Astrocyte (in vitro differentiated cells and primary cell): ENCODE measurements at regions not wholly inside any gene's neighbourhood (a gene's known extent, or its start where the extent isn't known, plus 50 kb on each side); places are given as distances from the start of the nearest gene placed in this dataset.
"Not testable (repeated sequence)": the region's sequence is repeated elsewhere in the genome, so short reads cannot be mapped to it uniquely, and the experiment has no call there.

Experiments
- DNase-seq: peaks from one replicate; pipeline ENCODE4 v3.0.0-alpha.2; 2010; ENCODE audit warnings: low read depth
- FAIRE-seq: peaks from 2 replicates; lab custom pipeline; 2011; peaks lifted over from hg19 to GRCh38; lab: Jason Lieb, UNC
- H2AFZ ChIP-seq: 2 replicates; pipeline ENCODE4 v1.6.0; 2012; ENCODE audit warnings: low read depth, low read length, inconsistent platforms
- H3K27ac ChIP-seq: 2 replicates; pipeline ENCODE4 v1.5.1; 2011; ENCODE audit warnings: low read depth, low read length, inconsistent platforms
- H3K27me3 ChIP-seq: 2 replicates; pipeline ENCODE4 v1.6.0; 2011; ENCODE audit warnings: low read length, inconsistent platforms; ENCODE audit not compliant: insufficient read depth
- H3K36me3 ChIP-seq: 2 replicates; pipeline ENCODE4 v1.5.1; 2011; ENCODE audit warnings: low read length, inconsistent platforms; ENCODE audit not compliant: insufficient read depth
- H3K4me1 ChIP-seq: 2 replicates; pipeline ENCODE4 v1.5.1; 2011; ENCODE audit warnings: low read length, inconsistent platforms; ENCODE audit not compliant: insufficient read depth
- H3K4me2 ChIP-seq: 2 replicates; pipeline ENCODE4 v1.6.0; 2012; ENCODE audit warnings: low read length, inconsistent platforms
- H3K4me3 ChIP-seq: 2 replicates; pipeline ENCODE4 v1.5.1; 2011; ENCODE audit warnings: low read depth, mild to moderate bottlenecking, low read length, inconsistent platforms; ENCODE audit not compliant: insufficient read depth
- H3K79me2 ChIP-seq: 2 replicates; pipeline ENCODE4 v1.6.0; 2012; ENCODE audit warnings: mild to moderate bottlenecking, low read length, inconsistent platforms; ENCODE audit not compliant: insufficient read depth
- H3K9ac ChIP-seq: 2 replicates; pipeline ENCODE4 v1.6.0; 2012; ENCODE audit warnings: mild to moderate bottlenecking, low read length, inconsistent platforms
- H3K9me3 ChIP-seq: 2 replicates; pipeline ENCODE4 v1.5.1; 2012; ENCODE audit warnings: low read depth, mild to moderate bottlenecking, low read length, inconsistent platforms; ENCODE audit not compliant: insufficient read depth
- H4K20me1 ChIP-seq: 2 replicates; pipeline ENCODE4 v1.6.0; 2012; ENCODE audit warnings: low read length, inconsistent platforms; ENCODE audit not compliant: insufficient read depth
- H3K27ac Mint-ChIP-seq: one replicate; pipeline ENCODE4 v1.8.0; 2021; ENCODE audit warnings: mild to moderate bottlenecking, mixed read lengths; ENCODE audit not compliant: unreplicated experiment
- H3K27me3 Mint-ChIP-seq: one replicate; pipeline ENCODE4 v1.8.0; 2021; ENCODE audit warnings: low read depth, mixed read lengths; ENCODE audit not compliant: unreplicated experiment
- H3K36me3 Mint-ChIP-seq: one replicate; pipeline ENCODE4 v1.8.0; 2021; ENCODE audit warnings: low read depth, mixed read lengths; ENCODE audit not compliant: unreplicated experiment
- H3K4me1 Mint-ChIP-seq: one replicate; pipeline ENCODE4 v1.8.0; 2021; ENCODE audit warnings: low read depth, mixed read lengths; ENCODE audit not compliant: unreplicated experiment
- H3K4me3 Mint-ChIP-seq: one replicate; pipeline ENCODE4 v1.8.0; 2021; ENCODE audit warnings: mild to moderate bottlenecking, moderate library complexity, mixed read lengths; ENCODE audit not compliant: unreplicated experiment
- H3K9me3 Mint-ChIP-seq: one replicate; pipeline ENCODE4 v1.8.0; 2021; ENCODE audit warnings: mild to moderate bottlenecking, mixed read lengths; ENCODE audit not compliant: unreplicated experiment
- CTCF ChIP-seq: IDR thresholded peaks from 2 replicates; pipeline ENCODE4 v1.5.1; 2011; ENCODE audit warnings: low read depth, mild to moderate bottlenecking, inconsistent platforms, low read length, moderate library complexity; ENCODE audit not compliant: insufficient read depth
- EZH2 ChIP-seq: IDR thresholded peaks from 2 replicates; pipeline ENCODE4 v1.6.1; 2012; ENCODE audit warnings: mild to moderate bottlenecking, low read length, inconsistent platforms; ENCODE audit not compliant: insufficient read depth

DNA sequence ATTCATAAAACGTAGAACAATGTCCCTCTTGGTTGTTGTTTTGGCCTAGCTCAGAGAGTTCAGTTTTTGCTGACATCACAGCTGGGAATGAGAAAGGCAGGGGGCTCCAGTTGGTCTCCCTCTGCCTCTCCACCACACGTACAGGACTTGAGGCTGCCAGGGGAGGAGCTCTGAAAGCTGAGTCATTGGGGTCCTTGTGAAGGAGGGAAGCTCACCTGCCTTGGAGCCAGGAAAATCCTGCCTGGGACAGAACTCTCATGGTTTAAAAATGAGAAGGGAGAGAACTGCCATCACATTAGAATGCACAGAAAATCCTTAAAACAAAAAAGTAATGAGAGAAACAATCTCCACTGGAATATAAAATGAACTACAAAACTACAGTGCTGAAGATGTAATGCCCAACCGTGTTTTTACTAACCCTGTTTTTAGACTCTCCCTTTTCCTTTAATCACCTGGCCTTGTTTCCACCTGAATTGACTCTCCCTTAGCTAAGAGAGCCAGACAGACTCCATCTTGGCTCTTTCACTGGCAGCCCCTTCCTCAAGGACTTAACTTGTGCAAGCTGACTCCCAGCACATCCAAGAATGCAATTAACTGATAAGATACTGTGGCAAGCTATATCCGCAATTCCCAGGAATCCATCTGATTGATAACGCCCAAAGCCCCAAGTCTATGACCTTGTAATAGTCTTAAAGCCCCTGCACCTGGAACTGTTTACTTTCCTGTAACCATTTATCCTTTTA, 58.6 kb upstream of the TARP start:
- H3K4me1 ChIP-seq, H3K4me3 ChIP-seq, H3K27ac Mint-ChIP-seq, H3K4me3 Mint-ChIP-seq, H3K79me2 ChIP-seq, H3K4me2 ChIP-seq, H3K36me3 Mint-ChIP-seq, H3K9me3 ChIP-seq, H3K36me3 ChIP-seq, H2AFZ ChIP-seq, DNase-seq, H3K9me3 Mint-ChIP-seq, H3K27me3 ChIP-seq, H3K4me1 Mint-ChIP-seq, H3K27ac ChIP-seq, FAIRE-seq, H3K9ac ChIP-seq, H3K27me3 Mint-ChIP-seq, H4K20me1 ChIP-seq: not testable (repeated sequence)

- no peaks in the 10 kb centered on the region for H3K27me3 Mint-ChIP-seq
- peaks cover 5% of the 10 kb centered on the region for H3K4me1 Mint-ChIP-seq
- FAIRE-seq, result no peak
- Histone ChIP-seq H2AFZ (no peak overlapping the region), H3K36me3 (no peaks in the 10 kb centered on the region), H4K20me1 (no peaks in the 10 kb centered on the region), H3K9me3 (no peaks in the 10 kb centered on the region), H3K9ac (no peak overlapping the region), H3K4me1 (peaks cover 3% of the 10 kb centered on the region), H3K79me2 (no peaks in the 10 kb centered on the region), H3K4me3 (no peak overlapping the region), H3K4me2 (no peak overlapping the region), H3K27ac (no peak overlapping the region), H3K27me3 (no peaks in the 10 kb centered on the region)
- no peaks in the 10 kb centered on the region for H3K9me3 Mint-ChIP-seq
- no peak for DNase-seq
- no peak overlapping the region for H3K27ac Mint-ChIP-seq
- TF ChIP-seq CTCF (no peak), EZH2 (no peak)
- no peaks in the 10 kb centered on the region for H3K36me3 Mint-ChIP-seq
- no peak overlapping the region for H3K4me3 Mint-ChIP-seq
Observed at GRCh38 chr7:38330861-38331621, 57.6 kb upstream of the TARP start.

- H2AFZ ChIP-seq, result no peak overlapping the region
- H3K4me3 ChIP-seq, result no peak overlapping the region
- H3K36me3 Mint-ChIP-seq, result no peaks in the 10 kb centered on the region
- H3K9ac ChIP-seq, result no peak overlapping the region
- no peak overlapping the region for H3K4me2 ChIP-seq
- no peak for FAIRE-seq
- no peak overlapping the region for H3K4me3 Mint-ChIP-seq
- H3K9me3 ChIP-seq, result no peaks in the 10 kb centered on the region
- H4K20me1 ChIP-seq, result no peaks in the 10 kb centered on the region
- H3K27ac Mint-ChIP-seq, result no peak overlapping the region
- H3K36me3 ChIP-seq, result no peaks in the 10 kb centered on the region
- no peaks in the 10 kb centered on the region for H3K79me2 ChIP-seq
- H3K4me1 Mint-ChIP-seq, result peaks cover 5% of the 10 kb centered on the region
- H3K4me1 ChIP-seq, result peaks cover 3% of the 10 kb centered on the region
- no peak for TF ChIP-seq EZH2
- no peak for TF ChIP-seq CTCF
- H3K27me3 Mint-ChIP-seq, result no peaks in the 10 kb centered on the region
- H3K27ac ChIP-seq, result no peak overlapping the region
- no peaks in the 10 kb centered on the region for H3K27me3 ChIP-seq
- no peak for DNase-seq
- no peaks in the 10 kb centered on the region for H3K9me3 Mint-ChIP-seq
Observed at GRCh38 chr7:38330039-38330438, 56.6 kb upstream of the TARP start.
